GM19035 (cell line): ENCODE measurements at regions not wholly inside any gene's neighbourhood (a gene's known extent, or its start where the extent isn't known, plus 50 kb on each side); places are given as distances from the start of the nearest gene placed in this dataset.
A peak's percentile ranks its signal among the peaks of the same experiment; 100 is the strongest.

Experiments
- ATAC-seq: cut with Tn5 transposase; IDR thresholded peaks from one replicate; pipeline ENCODE4 v1.9.1; 2021; ENCODE audit not compliant: unreplicated experiment

GRCh38 chr5:115072266-115073064 lies 97.2 kb downstream of the TRIM36 start:
- no peak for ATAC-seq

GRCh38 chr5:115070737-115071136 lies 99.0 kb downstream of the TRIM36 start:
- no peak for ATAC-seq

GRCh38 chr5:115069087-115069968 lies 100.4 kb downstream of the TRIM36 start:
- ATAC-seq: peak; percentile 33

GRCh38 chr5:115068239-115069086 lies 101.2 kb downstream of the TRIM36 start:
- ATAC-seq: peak; percentile 79

GRCh38 chr5:115064380-115064779 lies 105.3 kb downstream of the TRIM36 start:
- ATAC-seq: no peak

GRCh38 chr5:115054387-115054951 lies 115.2 kb downstream of the TRIM36 start:
- no peak for ATAC-seq

- no peak for ATAC-seq
These were observed 116.8 kb downstream of the TRIM36 start for GRCh38 chr5:115052948-115053347.

GRCh38 chr5:115050866-115051265 lies 118.8 kb downstream of the TRIM36 start:
- no peak for ATAC-seq

- no peak for ATAC-seq
These were observed 135.8 kb downstream of the TRIM36 start for GRCh38 chr5:115033861-115034260.

- no peak for ATAC-seq
These were observed 141.2 kb downstream of the TRIM36 start for GRCh38 chr5:115028557-115028956.

GRCh38 chr5:115024922-115025321 lies 144.8 kb downstream of the TRIM36 start:
- ATAC-seq: no peak

GRCh38 chr5:115022303-115022702 lies 147.4 kb downstream of the TRIM36 start:
- ATAC-seq: no peak

GRCh38 chr5:115016646-115017045 lies 153.1 kb downstream of the TRIM36 start:
- ATAC-seq: no peak

- ATAC-seq: no peak
These were observed 170.5 kb downstream of the TRIM36 start for GRCh38 chr5:114999176-114999575.

- no peak for ATAC-seq
These were observed 180.2 kb downstream of the TRIM36 start for GRCh38 chr5:114989512-114989911.

- ATAC-seq: no peak
These were observed 181.6 kb downstream of the TRIM36 start for GRCh38 chr5:114988096-114988495.

- no peak for ATAC-seq
These were observed 184.9 kb downstream of the TRIM36 start for GRCh38 chr5:114984796-114985195.

GRCh38 chr5:114981111-114981510 lies 188.6 kb downstream of the TRIM36 start:
- ATAC-seq: no peak

GRCh38 chr5:114977979-114978573 lies 191.6 kb downstream of the TRIM36 start:
- no peak for ATAC-seq

GRCh38 chr5:114969482-114969881 lies 200.2 kb downstream of the TRIM36 start:
- no peak for ATAC-seq
